ENCODE measurements at regions not wholly inside any gene's neighbourhood (a gene's known extent, or its start where the extent isn't known, plus 50 kb on each side); places are given as distances from the start of the nearest gene placed in this dataset.

GRCh38 chr5:2608391-2608790, 143.1 kb downstream of the IRX2 start:
- Histone ChIP-seq H3K14ac (ENCODE audit: insufficient read length) (no peak overlapping the region), H2AK5ac (ENCODE audit: low read depth, low read length) (no peak overlapping the region), H4K20me1 (replicated peaks in 1 of 2; ENCODE audit: control insufficient read depth in 1 of 2, insufficient read depth in 2 of 2, low read length in 2 of 2) (no peaks in the 10 kb centered on the region), H3K56ac (replicated peaks; ENCODE audit: insufficient read length, low read depth, low read length) (no peak overlapping the region), H2BK15ac (ENCODE audit: low read length) (no peak overlapping the region), H2BK12ac (ENCODE audit: low read depth, low read length) (no peak overlapping the region), H4K5ac (ENCODE audit: insufficient read length, low read depth, low read length) (no peak overlapping the region), H2BK120ac (replicated peaks; ENCODE audit: low read depth, low read length) (no peak overlapping the region), H3K23me2 (ENCODE audit: low read depth, low read length) (no peaks in the 10 kb centered on the region), H3K79me2 (ENCODE audit: control insufficient read depth in 1 of 2, insufficient read depth in 2 of 2, low read length in 2 of 2) (no peaks in the 10 kb centered on the region), H3K4ac (replicated peaks; ENCODE audit: insufficient read length, low read depth, low read length) (no peak overlapping the region), H3K4me2 (ENCODE audit: insufficient read depth in 1 of 2, low read depth in 2 of 2, low read length in 2 of 2) (no peak overlapping the region), H3K27me3 (replicated peaks in 1 of 4; ENCODE audit: control insufficient read depth in 3 of 4, extremely low read depth in 1 of 4, insufficient read depth in 3 of 4, low read length in 3 of 4) (no peaks in the 10 kb centered on the region), H4K91ac (replicated peaks; ENCODE audit: insufficient read length, low read length) (no peak overlapping the region), H3K9ac (replicated peaks in 1 of 4; ENCODE audit: extremely low read depth in 1 of 4, low read depth in 3 of 4, low read length in 3 of 4) (no peak overlapping the region), H3K18ac (ENCODE audit: extremely low read depth, low read length) (no peak overlapping the region), H2BK20ac (ENCODE audit: low read length) (no peak overlapping the region), H3K36me3 (ENCODE audit: control insufficient read depth in 2 of 4, insufficient read depth in 4 of 4, low read length in 3 of 4) (no peaks in the 10 kb centered on the region), H3K79me1 (ENCODE audit: low read depth, low read length) (no peaks in the 10 kb centered on the region), H2AFZ (ENCODE audit: low read length) (no peak overlapping the region), H4K8ac (ENCODE audit: extremely low read depth, insufficient read depth, low read length) (no peak overlapping the region), H3K9me3 (ENCODE audit: insufficient read depth in 2 of 2, low read depth in 1 of 2, low read length in 1 of 2) (no peaks in the 10 kb centered on the region), H3K27ac (ENCODE audit: low read depth, low read length) (no peak overlapping the region), H3K4me1 (replicated peaks in 1 of 4; ENCODE audit: control insufficient read depth in 3 of 4, insufficient read depth in 4 of 4, low read length in 3 of 4) (no peaks in the 10 kb centered on the region), H2BK5ac (ENCODE audit: low read depth, low read length) (no peak overlapping the region), H3K4me3 (ENCODE audit: extremely low read depth in 1 of 4, insufficient read depth in 2 of 4, low read depth in 3 of 4, low read length in 4 of 4) (no peak overlapping the region), H3K23ac (ENCODE audit: insufficient read length) (no peak overlapping the region)
- ChIA-PET CTCF (ENCODE audit: partially characterized antibody) (interaction anchor here (1.0 kb wide), 1 partner anchor 138 kb away, joined by 3 read pairs; no protein-coding TSS in a partner anchor), POLR2A (ENCODE audit: partially characterized antibody) (no interaction called here)
- FAIRE-seq (no peak), DNase-seq (ENCODE audit: low read depth in 1 of 2, low spot score in 2 of 2) (no peak)
- WGBS, 2 experiments (ENCODE audit: extremely low coverage in 1 of 2, insufficient coverage in 1 of 2, insufficient read length in 1 of 2, insufficient replicate concordance in 2 of 2, low coverage in 1 of 2, low lambda C conversion rate in 2 of 2, missing lambda C conversion rate in 1 of 2) = 89% methylated on average over 6 of the region's 6 CpGs; no CpG with 5 or more reads in 1 of the 2 experiments
- no peak for TF ChIP-seq POLR2AphosphoS5 (IDR thresholded peaks at IDR 0.05; ENCODE audit: low read depth, low read length)

Measured in H1 (cell line).